HL-60 (cell line): ENCODE measurements at regions not wholly inside any gene's neighbourhood (a gene's known extent, or its start where the extent isn't known, plus 50 kb on each side); places are given as distances from the start of the nearest gene placed in this dataset.

Source experiments
- CTCF ChIP-seq: IDR thresholded peaks from one replicate; pipeline ENCODE4 v1.5.1; 2011; ENCODE audit warnings: low read length, control low read depth, inconsistent platforms; ENCODE audit not compliant: insufficient read depth
- GABPA ChIP-seq: IDR thresholded peaks from 2 replicates; pipeline ENCODE4 v1.6.1; 2012; ENCODE audit warnings: low read depth
- POLR2AphosphoS5 ChIP-seq: IDR thresholded peaks from 2 replicates; pipeline ENCODE4 v1.6.1; 2012; ENCODE audit warnings: low read depth
- REST ChIP-seq: IDR thresholded peaks from 2 replicates; pipeline ENCODE4 v1.6.1; 2012; ENCODE audit warnings: low read depth; ENCODE audit not compliant: insufficient replicate concordance

GRCh38 chr3:193778676-193779075, 185.7 kb downstream of the OPA1 start:
- TF ChIP-seq CTCF (no peak), GABPA (no peak), POLR2AphosphoS5 (no peak), REST (no peak)
